Activated T-helper 1 cell treated with anti-CD3 and anti-CD28 coated beads, Interleukin-12 subunit alpha, Interleukin-12 subunit beta, Interleukin-2, Interleukin-4 antibody, amounts not matched to agents 30 ng/mL and 10 ng/mL and 1 ng/mL, durations not matched to agents 14 hours and 24 hours and 36 hours (primary cell): ENCODE measurements at regions not wholly inside any gene's neighbourhood (a gene's known extent, or its start where the extent isn't known, plus 50 kb on each side); places are given as distances from the start of the nearest gene placed in this dataset.

ENCODE experiments used
- DNase-seq: peaks from one replicate; pipeline ENCODE4 v3.0.0; 2021; ENCODE audit warnings: low spot score
- H3K27ac Mint-ChIP-seq: one replicate; pipeline ENCODE4 v1.8.0; 2021; ENCODE audit warnings: mild to moderate bottlenecking, mixed read lengths
- H3K27me3 Mint-ChIP-seq: one replicate; pipeline ENCODE4 v1.8.0; 2022; ENCODE audit warnings: mild to moderate bottlenecking, moderate library complexity, mixed read lengths; ENCODE audit not compliant: insufficient read depth
- H3K36me3 Mint-ChIP-seq: one replicate; pipeline ENCODE4 v1.8.0; 2021; ENCODE audit warnings: low read depth, mixed read lengths
- H3K4me1 Mint-ChIP-seq: one replicate; pipeline ENCODE4 v1.8.0; 2021; ENCODE audit warnings: low read depth, mixed read lengths
- H3K4me3 Mint-ChIP-seq: one replicate; pipeline ENCODE4 v1.8.0; 2021; ENCODE audit warnings: mild to moderate bottlenecking, moderate library complexity, mixed read lengths
- H3K9me3 Mint-ChIP-seq: one replicate; pipeline ENCODE4 v1.8.0; 2021; ENCODE audit warnings: mixed read lengths
- intact Hi-C: fragments of 100-400 bp; cut with micrococcal nuclease; formaldehyde crosslinking; loops from one replicate; pipeline ENCODE4 v1.15.1; 2024

- no peaks in the 10 kb centered on the region for H3K9me3 Mint-ChIP-seq
- H3K27me3 Mint-ChIP-seq = peaks cover 2% of the 10 kb centered on the region
- H3K4me1 Mint-ChIP-seq = peaks cover 51% of the 10 kb centered on the region
- H3K27ac Mint-ChIP-seq = peak overlapping the region; percentile 41
- DNase-seq = no peak
- H3K4me3 Mint-ChIP-seq = peak overlapping the region; percentile 51
- no peaks in the 10 kb centered on the region for H3K36me3 Mint-ChIP-seq
- intact Hi-C loops = loop anchor here (1.0 to 10.0 kb wide), 9 partner anchors 22 to 413 kb away; partner anchors contain the start of genes KIF14 and ZNF281
Observed at GRCh38 chr1:200354243-200354642, 55.6 kb downstream of the ZNF281 start.

GRCh38 chr1:200353232-200353631 lies 56.6 kb downstream of the ZNF281 start:
- H3K9me3 Mint-ChIP-seq = no peaks in the 10 kb centered on the region
- H3K4me3 Mint-ChIP-seq = peak overlapping the region; percentile 38
- H3K27ac Mint-ChIP-seq = no peak overlapping the region
- no peak for DNase-seq
- no peaks in the 10 kb centered on the region for H3K36me3 Mint-ChIP-seq
- intact Hi-C loops = loop anchor here (2.0 to 10.0 kb wide), 4 partner anchors 16 to 272 kb away; partner anchors contain the start of gene KIF14
- H3K27me3 Mint-ChIP-seq = peaks cover 2% of the 10 kb centered on the region
- peaks cover 51% of the 10 kb centered on the region for H3K4me1 Mint-ChIP-seq

- no peak for DNase-seq
- peak overlapping the region; percentile 77 for H3K27ac Mint-ChIP-seq
- no peaks in the 10 kb centered on the region for H3K9me3 Mint-ChIP-seq
- intact Hi-C loops = loop anchor here (1.0 to 10.0 kb wide), 5 partner anchors 15 to 273 kb away; partner anchors contain the start of gene KIF14
- H3K27me3 Mint-ChIP-seq = peaks cover 2% of the 10 kb centered on the region
- no peaks in the 10 kb centered on the region for H3K36me3 Mint-ChIP-seq
- H3K4me1 Mint-ChIP-seq = peaks cover 51% of the 10 kb centered on the region
- peak overlapping the region; percentile 68 for H3K4me3 Mint-ChIP-seq
Observed at GRCh38 chr1:200351826-200352549, 57.8 kb downstream of the ZNF281 start.

DNA sequence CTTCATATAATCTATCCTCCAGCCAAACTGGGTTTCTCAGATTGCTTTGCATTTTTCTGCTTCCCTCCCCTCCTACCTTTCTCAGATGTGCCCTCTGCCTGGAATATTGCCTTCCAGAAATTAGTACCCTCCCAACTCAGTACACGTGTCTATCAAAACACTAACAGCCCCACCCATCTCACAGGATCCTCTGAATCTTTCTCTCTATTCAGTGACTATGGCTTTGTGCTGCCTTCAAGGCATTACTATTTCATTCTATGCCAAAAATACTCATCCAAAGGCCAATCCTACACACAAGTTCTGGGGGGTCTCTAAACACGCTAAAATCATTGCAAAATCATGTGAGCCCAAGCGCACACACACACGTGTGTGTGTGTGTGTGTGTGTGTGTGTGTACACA lies 58.4 kb downstream of the ZNF281 start:
- peaks cover 4% of the 10 kb centered on the region for H3K27me3 Mint-ChIP-seq
- H3K4me1 Mint-ChIP-seq = peaks cover 51% of the 10 kb centered on the region
- intact Hi-C loops = loop anchor here (5.0 to 10.0 kb wide), 2 partner anchors 99 to 273 kb away; partner anchors contain the start of gene KIF14
- peak overlapping the region; percentile 68 for H3K4me3 Mint-ChIP-seq
- DNase-seq = no peak
- H3K27ac Mint-ChIP-seq = peak overlapping the region; percentile 77
- H3K9me3 Mint-ChIP-seq = no peaks in the 10 kb centered on the region
- no peaks in the 10 kb centered on the region for H3K36me3 Mint-ChIP-seq

DNA sequence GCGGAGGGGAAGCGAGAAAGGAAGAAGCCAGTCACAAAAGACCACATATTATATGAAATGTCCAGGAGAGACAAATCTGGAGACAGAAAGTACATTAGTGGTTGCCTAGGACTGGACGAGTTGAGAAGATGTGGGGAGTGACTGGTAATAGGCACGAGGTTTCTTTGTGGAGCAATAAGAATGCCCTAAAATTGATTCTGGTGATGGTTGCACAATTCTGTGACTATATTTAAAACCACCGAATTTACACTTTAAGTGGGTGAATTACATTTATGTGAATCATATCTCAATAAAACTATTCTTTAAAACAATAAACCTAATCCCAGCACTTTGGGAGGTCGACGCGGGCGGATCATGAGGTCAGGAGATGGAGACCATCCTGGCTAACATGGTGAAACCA lies 63.1 kb downstream of the ZNF281 start:
- no peak overlapping the region for H3K27ac Mint-ChIP-seq
- H3K36me3 Mint-ChIP-seq = no peaks in the 10 kb centered on the region
- no peak for DNase-seq
- peaks cover 6% of the 10 kb centered on the region for H3K27me3 Mint-ChIP-seq
- peaks cover 12% of the 10 kb centered on the region for H3K4me1 Mint-ChIP-seq
- no peak overlapping the region for H3K4me3 Mint-ChIP-seq
- intact Hi-C loops = no loop called here
- H3K9me3 Mint-ChIP-seq = no peaks in the 10 kb centered on the region

- H3K36me3 Mint-ChIP-seq = no peaks in the 10 kb centered on the region
- H3K9me3 Mint-ChIP-seq = no peaks in the 10 kb centered on the region
- no peak for DNase-seq
- peaks cover 6% of the 10 kb centered on the region for H3K27me3 Mint-ChIP-seq
- no peak overlapping the region for H3K4me3 Mint-ChIP-seq
- intact Hi-C loops = no loop called here
- no peak overlapping the region for H3K27ac Mint-ChIP-seq
- H3K4me1 Mint-ChIP-seq = peaks cover 5% of the 10 kb centered on the region
Observed at GRCh38 chr1:200345520-200345919, 64.3 kb downstream of the ZNF281 start.

GRCh38 chr1:200343874-200344273 lies 66.0 kb downstream of the ZNF281 start:
- intact Hi-C loops = no loop called here
- Mint-ChIP-seq H3K27ac (no peak overlapping the region), H3K27me3 (peaks cover 4% of the 10 kb centered on the region), H3K4me1 (peaks cover 5% of the 10 kb centered on the region), H3K4me3 (no peak overlapping the region), H3K9me3 (no peaks in the 10 kb centered on the region), H3K36me3 (no peaks in the 10 kb centered on the region)
- no peak for DNase-seq

GRCh38 chr1:200342511-200343311 lies 67.1 kb downstream of the ZNF281 start:
- Mint-ChIP-seq H3K27me3 (peaks cover 4% of the 10 kb centered on the region), H3K36me3 (no peaks in the 10 kb centered on the region), H3K4me1 (peaks cover 11% of the 10 kb centered on the region), H3K4me3 (no peak overlapping the region), H3K9me3 (no peaks in the 10 kb centered on the region), H3K27ac (no peak overlapping the region)
- intact Hi-C loops = no loop called here
- DNase-seq = no peak

DNA sequence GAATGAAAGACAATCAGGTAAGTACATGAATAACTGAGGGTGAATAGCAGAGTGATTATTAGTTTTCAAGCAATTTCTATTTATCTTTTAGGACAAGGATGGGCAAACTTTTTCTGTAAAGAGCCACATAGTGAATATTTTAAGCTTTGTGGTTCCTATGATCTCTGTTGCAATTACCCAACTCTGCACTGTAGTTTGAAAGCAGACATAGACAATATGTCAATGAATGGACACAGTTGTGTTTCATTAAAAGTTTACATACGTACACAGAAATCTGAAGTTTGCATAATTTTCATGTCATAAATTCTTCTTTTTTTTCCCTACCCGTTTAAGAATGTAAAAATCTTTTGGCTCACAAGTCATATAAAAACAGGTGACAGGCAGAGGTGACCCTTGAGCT lies 71.4 kb downstream of the ZNF281 start:
- Mint-ChIP-seq H3K27ac (no peak overlapping the region), H3K36me3 (no peaks in the 10 kb centered on the region), H3K4me3 (no peak overlapping the region), H3K27me3 (no peaks in the 10 kb centered on the region), H3K9me3 (no peaks in the 10 kb centered on the region), H3K4me1 (peaks cover 19% of the 10 kb centered on the region)
- DNase-seq = no peak
- intact Hi-C loops = no loop called here

GRCh38 chr1:200337831-200338230 lies 72.0 kb downstream of the ZNF281 start:
- Mint-ChIP-seq H3K4me1 (peaks cover 19% of the 10 kb centered on the region), H3K9me3 (no peaks in the 10 kb centered on the region), H3K36me3 (no peaks in the 10 kb centered on the region), H3K27me3 (no peaks in the 10 kb centered on the region), H3K4me3 (no peak overlapping the region), H3K27ac (no peak overlapping the region)
- DNase-seq = no peak
- intact Hi-C loops = loop anchor here (2.0 kb wide), 1 partner anchor 15 kb away; no protein-coding TSS in a partner anchor

DNA sequence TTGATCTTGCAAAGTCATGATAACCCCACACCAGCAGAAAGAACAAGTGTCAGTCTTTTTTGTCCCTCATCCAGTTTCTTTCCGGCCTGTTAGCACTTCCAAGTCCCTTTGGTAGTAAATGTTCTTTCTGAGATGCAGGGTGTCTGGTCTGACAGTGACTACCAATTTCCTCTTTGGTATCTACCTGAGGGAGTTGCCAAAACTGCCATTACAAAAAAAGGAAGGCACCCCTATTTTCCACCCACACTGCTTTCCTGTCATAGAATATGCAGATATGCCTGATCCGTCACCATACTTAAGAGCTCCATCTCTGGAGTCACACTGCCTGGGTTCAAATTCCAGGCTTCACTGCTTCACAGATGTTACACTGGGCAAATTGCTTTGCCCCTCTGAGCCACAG lies 72.4 kb downstream of the ZNF281 start:
- H3K27ac Mint-ChIP-seq = no peak overlapping the region
- intact Hi-C loops = loop anchor here (2.0 kb wide), 1 partner anchor 15 kb away; no protein-coding TSS in a partner anchor

GRCh38 chr1:200336901-200337391 lies 72.9 kb downstream of the ZNF281 start:
- Mint-ChIP-seq H3K9me3 (no peaks in the 10 kb centered on the region), H3K4me1 (peaks cover 19% of the 10 kb centered on the region), H3K27me3 (no peaks in the 10 kb centered on the region), H3K4me3 (no peak overlapping the region), H3K36me3 (no peaks in the 10 kb centered on the region), H3K27ac (no peak overlapping the region)
- DNase-seq = no peak
- intact Hi-C loops = loop anchor here (2.0 kb wide), 1 partner anchor 16 kb away; no protein-coding TSS in a partner anchor

More for the DNA sequence above, 72.4 kb downstream of the ZNF281 start:
- Mint-ChIP-seq H3K27me3 (no peaks in the 10 kb centered on the region), H3K4me1 (peaks cover 19% of the 10 kb centered on the region), H3K36me3 (no peaks in the 10 kb centered on the region), H3K4me3 (no peak overlapping the region), H3K9me3 (no peaks in the 10 kb centered on the region)
- DNase-seq = no peak
